Nephron (organoid): ENCODE measurements at regions not wholly inside any gene's neighbourhood (a gene's known extent, or its start where the extent isn't known, plus 50 kb on each side); places are given as distances from the start of the nearest gene placed in this dataset.
A peak's percentile ranks its signal among the peaks of the same experiment; 100 is the strongest.

Experiments used
- H3K27ac Mint-ChIP-seq, 3 experiments: 2 replicates each; pipeline ENCODE4 v1.8.0; 2020; ENCODE audit warnings: mixed read lengths in 3 of 3, mild to moderate bottlenecking in 2 of 3, moderate library complexity in 1 of 3
- H3K27me3 Mint-ChIP-seq: 2 replicates; pipeline ENCODE4 v1.8.0; 2021; ENCODE audit warnings: low read depth, mild to moderate bottlenecking, moderate library complexity, mixed read lengths
- H3K36me3 Mint-ChIP-seq: 2 replicates; pipeline ENCODE4 v1.8.0; 2020; ENCODE audit warnings: low read depth, mixed read lengths
- H3K4me1 Mint-ChIP-seq: 2 replicates; pipeline ENCODE4 v1.8.0; 2020; ENCODE audit warnings: mixed read lengths
- H3K4me3 Mint-ChIP-seq, 3 experiments: 2 replicates each; pipeline ENCODE4 v1.8.0; 2020; ENCODE audit warnings: mild to moderate bottlenecking in 3 of 3, mixed read lengths in 3 of 3, moderate library complexity in 2 of 3
- H3K9me3 Mint-ChIP-seq: 2 replicates; pipeline ENCODE4 v1.8.0; 2020; ENCODE audit warnings: mixed read lengths
- TF ChIP-seq, protein P1 (sequence below), 3 experiments: fragments of 200-600 bp; sonication (generic); IDR thresholded peaks; one replicate each; pipeline ENCODE4 v1.5.0; 2021; ENCODE audit warnings: antibody characterized with exemption in 3 of 3; ENCODE audit not compliant: unreplicated experiment in 3 of 3

GRCh38 chr11:42620796-42621195 is 691.0 kb upstream of the API5 start:
- Mint-ChIP-seq H3K4me1 (peaks cover 16% of the 10 kb centered on the region), H3K27me3 (no peaks in the 10 kb centered on the region), H3K36me3 (no peaks in the 10 kb centered on the region), H3K4me3 (no peak overlapping the region), H3K27ac (no peak overlapping the region), H3K9me3 (peaks cover 2% of the 10 kb centered on the region)
- TF ChIP-seq, protein P1, sequence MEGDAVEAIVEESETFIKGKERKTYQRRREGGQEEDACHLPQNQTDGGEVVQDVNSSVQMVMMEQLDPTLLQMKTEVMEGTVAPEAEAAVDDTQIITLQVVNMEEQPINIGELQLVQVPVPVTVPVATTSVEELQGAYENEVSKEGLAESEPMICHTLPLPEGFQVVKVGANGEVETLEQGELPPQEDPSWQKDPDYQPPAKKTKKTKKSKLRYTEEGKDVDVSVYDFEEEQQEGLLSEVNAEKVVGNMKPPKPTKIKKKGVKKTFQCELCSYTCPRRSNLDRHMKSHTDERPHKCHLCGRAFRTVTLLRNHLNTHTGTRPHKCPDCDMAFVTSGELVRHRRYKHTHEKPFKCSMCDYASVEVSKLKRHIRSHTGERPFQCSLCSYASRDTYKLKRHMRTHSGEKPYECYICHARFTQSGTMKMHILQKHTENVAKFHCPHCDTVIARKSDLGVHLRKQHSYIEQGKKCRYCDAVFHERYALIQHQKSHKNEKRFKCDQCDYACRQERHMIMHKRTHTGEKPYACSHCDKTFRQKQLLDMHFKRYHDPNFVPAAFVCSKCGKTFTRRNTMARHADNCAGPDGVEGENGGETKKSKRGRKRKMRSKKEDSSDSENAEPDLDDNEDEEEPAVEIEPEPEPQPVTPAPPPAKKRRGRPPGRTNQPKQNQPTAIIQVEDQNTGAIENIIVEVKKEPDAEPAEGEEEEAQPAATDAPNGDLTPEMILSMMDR (IDR thresholded peaks at IDR 0.05; ENCODE audit: unreplicated experiment in 3 of 3): no peak

- Mint-ChIP-seq H3K9me3 (no peaks in the 10 kb centered on the region), H3K4me3 (no peak overlapping the region), H3K36me3 (no peaks in the 10 kb centered on the region), H3K4me1 (peaks cover 23% of the 10 kb centered on the region), H3K27me3 (no peaks in the 10 kb centered on the region), H3K27ac (peak overlapping the region; percentile 84 to 95 (median 95))
- TF ChIP-seq, protein P1 (IDR thresholded peaks at IDR 0.05; ENCODE audit: unreplicated experiment in 3 of 3): no peak
These were observed 685.8 kb upstream of the API5 start for GRCh38 chr11:42625757-42626665.

GRCh38 chr11:42631220-42631843 is 680.5 kb upstream of the API5 start:
- TF ChIP-seq, protein P1 (IDR thresholded peaks at IDR 0.05; ENCODE audit: unreplicated experiment in 3 of 3): peak; percentile 39 to 50 (median 41)
- no peaks in the 10 kb centered on the region for H3K36me3 Mint-ChIP-seq
- no peaks in the 10 kb centered on the region for H3K27me3 Mint-ChIP-seq
- peak overlapping the region in 2 of 3 experiments; percentile 14 to 47 for H3K27ac Mint-ChIP-seq
- H3K4me3 Mint-ChIP-seq: no peak overlapping the region
- no peaks in the 10 kb centered on the region for H3K9me3 Mint-ChIP-seq
- peaks cover 1% of the 10 kb centered on the region for H3K4me1 Mint-ChIP-seq

DNA sequence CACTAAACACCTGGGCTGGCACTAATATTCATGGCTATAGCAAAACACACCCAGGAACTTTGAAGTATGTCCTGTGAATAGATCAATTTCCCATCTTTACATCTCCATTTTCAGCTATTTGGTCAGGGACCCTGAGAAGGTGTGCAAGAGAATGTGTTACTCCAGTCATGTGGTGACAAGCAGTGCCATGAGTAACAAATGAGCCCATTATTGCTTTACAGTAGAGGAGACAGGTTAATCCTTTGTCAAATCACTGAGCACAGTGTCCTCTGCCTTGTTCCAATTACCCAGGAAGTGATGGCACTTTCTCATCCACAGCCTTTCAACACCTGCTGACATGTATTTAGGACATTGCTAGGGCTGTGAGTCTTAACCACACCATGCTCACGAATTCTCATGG is 664.8 kb upstream of the API5 start:
- no peak overlapping the region for H3K27ac Mint-ChIP-seq

GRCh38 chr11:42647993-42648392 is 663.8 kb upstream of the API5 start:
- Mint-ChIP-seq H3K4me3 (no peak overlapping the region), H3K27ac (no peak overlapping the region), H3K27me3 (no peaks in the 10 kb centered on the region), H3K4me1 (no peaks in the 10 kb centered on the region), H3K9me3 (no peaks in the 10 kb centered on the region), H3K36me3 (no peaks in the 10 kb centered on the region)
- TF ChIP-seq, protein P1 (IDR thresholded peaks at IDR 0.05; ENCODE audit: unreplicated experiment in 3 of 3): no peak

More for the DNA sequence above, 664.8 kb upstream of the API5 start:
- Mint-ChIP-seq H3K9me3 (no peaks in the 10 kb centered on the region), H3K4me1 (no peaks in the 10 kb centered on the region), H3K4me3 (no peak overlapping the region), H3K27me3 (no peaks in the 10 kb centered on the region), H3K36me3 (no peaks in the 10 kb centered on the region)
- TF ChIP-seq, protein P1 (IDR thresholded peaks at IDR 0.05; ENCODE audit: unreplicated experiment in 3 of 3): no peak
